SU-DHL-6 (cell line): ENCODE measurements at regions not wholly inside any gene's neighbourhood (a gene's known extent, or its start where the extent isn't known, plus 50 kb on each side); places are given as distances from the start of the nearest gene placed in this dataset.

ENCODE experiments used
- H2AFZ ChIP-seq: fragments of 200-600 bp; sonication (generic); 2 replicates; pipeline ENCODE4 v1.6.1; 2014; ENCODE audit warnings: low read depth, mild to moderate bottlenecking, moderate library complexity, mixed read lengths, antibody characterized with exemption, low read length; ENCODE audit not compliant: severe bottlenecking
- H3F3A ChIP-seq: fragments of 200-600 bp; shearing (Covaris generic); 2 replicates; pipeline ENCODE4 v1.6.0; 2016; ENCODE audit warnings: antibody characterized with exemption, mild to moderate bottlenecking; ENCODE audit not compliant: insufficient read depth
- H3K27ac ChIP-seq: fragments of 200-600 bp; sonication (generic); 2 replicates; pipeline ENCODE4 v1.5.1; 2016; ENCODE audit warnings: low read depth, mild to moderate bottlenecking, low read length, moderate library complexity, mixed read lengths
- H3K27me3 ChIP-seq: fragments of 200-600 bp; sonication (generic), shearing (Covaris generic); 2 replicates; pipeline ENCODE4 v1.6.0; 2014; ENCODE audit warnings: mild to moderate bottlenecking, low read length
- H3K36me3 ChIP-seq: fragments of 200-600 bp; sonication (generic); 2 replicates; pipeline ENCODE4 v1.6.1; 2014; ENCODE audit warnings: mild to moderate bottlenecking, low read length, mixed read lengths
- H3K4me2 ChIP-seq: fragments of 300-600, 200-600 bp; shearing (Covaris generic), sonication (generic); 2 replicates; pipeline ENCODE4 v1.6.0; 2014; ENCODE audit warnings: low read length, low read depth, mild to moderate bottlenecking; ENCODE audit not compliant: poor library complexity, severe bottlenecking
- H3K4me3 ChIP-seq: fragments of 200-600 bp; sonication (generic); 2 replicates; pipeline ENCODE4 v1.5.1; 2014; ENCODE audit warnings: antibody characterized with exemption, low read length, mild to moderate bottlenecking, mixed read lengths; ENCODE audit not compliant: insufficient read depth, poor library complexity, severe bottlenecking
- H3K79me2 ChIP-seq: fragments of 200-600 bp; sonication (generic); 2 replicates; pipeline ENCODE4 v1.6.1; 2014; ENCODE audit warnings: mild to moderate bottlenecking, low read length, moderate library complexity; ENCODE audit not compliant: insufficient read depth
- H3K9ac ChIP-seq: fragments of 200-600 bp; sonication (generic); 2 replicates; pipeline ENCODE4 v1.7.0; 2014; ENCODE audit warnings: mild to moderate bottlenecking, low read length
- H3K9me2 ChIP-seq: fragments of 200-600 bp; sonication (generic); replicated peaks from 2 replicates; pipeline ENCODE4 v1.6.1; 2014; ENCODE audit warnings: low read length; ENCODE audit not compliant: insufficient read depth
- H3K9me3 ChIP-seq: fragments of 200-600 bp; sonication (generic); 2 replicates; pipeline ENCODE4 v1.6.1; 2014; ENCODE audit warnings: low read length, mixed read lengths; ENCODE audit not compliant: insufficient read depth
- H4K20me1 ChIP-seq: fragments of 200-600 bp; sonication (generic); 2 replicates; pipeline ENCODE4 v1.6.1; 2014; ENCODE audit warnings: low read depth, mild to moderate bottlenecking, antibody characterized with exemption, low read length, moderate library complexity, mixed read lengths
- EZH2phosphoT487 ChIP-seq: fragments of 200-600 bp; sonication (generic), shearing (Covaris generic); conservative IDR thresholded peaks from 2 replicates; pipeline ENCODE4 v1.6.1; 2018; ENCODE audit warnings: mild to moderate bottlenecking, antibody characterized with exemption, low read length, moderate library complexity, mixed read lengths
- TF ChIP-seq, protein P1 (sequence below): fragments of 200-600 bp; sonication (generic); IDR thresholded peaks from one replicate; pipeline ENCODE4 v1.5.1; 2017; ENCODE audit warnings: antibody characterized with exemption, mild to moderate bottlenecking, low read length, moderate library complexity; ENCODE audit not compliant: insufficient read depth, poor library complexity, severe bottlenecking

GRCh38 chr1:191675856-191676783 is 482.1 kb upstream of the RGS18 start:
- Histone ChIP-seq H2AFZ (no peak overlapping the region), H3F3A (no peaks in the 10 kb centered on the region), H3K79me2 (no peaks in the 10 kb centered on the region), H3K9ac (no peak overlapping the region), H3K27ac (no peak overlapping the region), H3K9me3 (no peaks in the 10 kb centered on the region), H4K20me1 (no peaks in the 10 kb centered on the region), H3K36me3 (no peaks in the 10 kb centered on the region), H3K4me3 (no peak overlapping the region), H3K9me2 (no peaks in the 10 kb centered on the region), H3K4me2 (no peak overlapping the region), H3K27me3 (no peaks in the 10 kb centered on the region)
- no peak for TF ChIP-seq EZH2phosphoT487
- TF ChIP-seq, protein P1, sequence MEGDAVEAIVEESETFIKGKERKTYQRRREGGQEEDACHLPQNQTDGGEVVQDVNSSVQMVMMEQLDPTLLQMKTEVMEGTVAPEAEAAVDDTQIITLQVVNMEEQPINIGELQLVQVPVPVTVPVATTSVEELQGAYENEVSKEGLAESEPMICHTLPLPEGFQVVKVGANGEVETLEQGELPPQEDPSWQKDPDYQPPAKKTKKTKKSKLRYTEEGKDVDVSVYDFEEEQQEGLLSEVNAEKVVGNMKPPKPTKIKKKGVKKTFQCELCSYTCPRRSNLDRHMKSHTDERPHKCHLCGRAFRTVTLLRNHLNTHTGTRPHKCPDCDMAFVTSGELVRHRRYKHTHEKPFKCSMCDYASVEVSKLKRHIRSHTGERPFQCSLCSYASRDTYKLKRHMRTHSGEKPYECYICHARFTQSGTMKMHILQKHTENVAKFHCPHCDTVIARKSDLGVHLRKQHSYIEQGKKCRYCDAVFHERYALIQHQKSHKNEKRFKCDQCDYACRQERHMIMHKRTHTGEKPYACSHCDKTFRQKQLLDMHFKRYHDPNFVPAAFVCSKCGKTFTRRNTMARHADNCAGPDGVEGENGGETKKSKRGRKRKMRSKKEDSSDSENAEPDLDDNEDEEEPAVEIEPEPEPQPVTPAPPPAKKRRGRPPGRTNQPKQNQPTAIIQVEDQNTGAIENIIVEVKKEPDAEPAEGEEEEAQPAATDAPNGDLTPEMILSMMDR, result no peak

DNA sequence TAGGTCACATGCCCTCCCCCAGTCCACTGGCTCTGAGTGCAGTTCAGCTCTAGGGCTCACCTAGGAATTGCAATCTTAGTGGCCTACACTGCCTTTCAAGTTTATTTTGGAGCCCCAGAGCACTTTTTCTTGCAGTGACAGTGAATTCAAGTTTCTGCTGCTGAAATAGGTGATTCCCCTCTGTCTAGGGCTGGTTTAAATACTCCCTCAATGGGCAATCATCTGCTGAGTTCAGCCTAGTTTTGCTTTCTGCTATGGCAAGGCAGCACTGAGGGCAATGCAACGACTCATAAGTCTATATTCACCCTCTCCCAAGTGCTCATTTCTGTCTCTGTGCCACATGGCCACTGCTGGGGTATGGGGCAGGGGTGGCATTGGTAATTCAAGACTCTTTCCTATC is 472.6 kb upstream of the RGS18 start:
- H3K9me3 ChIP-seq, result no peaks in the 10 kb centered on the region
- no peaks in the 10 kb centered on the region for H3K27me3 ChIP-seq
- no peak for TF ChIP-seq EZH2phosphoT487
- TF ChIP-seq, protein P1, result no peak
- no peaks in the 10 kb centered on the region for H3F3A ChIP-seq
- H3K27ac ChIP-seq, result no peak overlapping the region
- H4K20me1 ChIP-seq, result no peaks in the 10 kb centered on the region
- no peak overlapping the region for H2AFZ ChIP-seq
- no peak overlapping the region for H3K4me3 ChIP-seq
- no peak overlapping the region for H3K9ac ChIP-seq
- H3K79me2 ChIP-seq, result no peaks in the 10 kb centered on the region
- no peaks in the 10 kb centered on the region for H3K9me2 ChIP-seq
- no peaks in the 10 kb centered on the region for H3K36me3 ChIP-seq
- no peak overlapping the region for H3K4me2 ChIP-seq

- H3K79me2 ChIP-seq, result no peaks in the 10 kb centered on the region
- peak overlapping the region; percentile 10 for H2AFZ ChIP-seq
- H3K9me2 ChIP-seq, result no peaks in the 10 kb centered on the region
- no peak overlapping the region for H3K4me3 ChIP-seq
- no peaks in the 10 kb centered on the region for H3K36me3 ChIP-seq
- H3F3A ChIP-seq, result no peaks in the 10 kb centered on the region
- no peak overlapping the region for H3K4me2 ChIP-seq
- H3K27ac ChIP-seq, result no peak overlapping the region
- no peaks in the 10 kb centered on the region for H3K27me3 ChIP-seq
- H3K9ac ChIP-seq, result no peak overlapping the region
- H4K20me1 ChIP-seq, result no peaks in the 10 kb centered on the region
- TF ChIP-seq, protein P1, result no peak
- no peak for TF ChIP-seq EZH2phosphoT487
- H3K9me3 ChIP-seq, result no peaks in the 10 kb centered on the region
Measured at GRCh38 chr1:191687721-191688120, 470.5 kb upstream of the RGS18 start.
